ENCODE measurements at regions not wholly inside any gene's neighbourhood (a gene's known extent, or its start where the extent isn't known, plus 50 kb on each side); places are given as distances from the start of the nearest gene placed in this dataset.

- Histone ChIP-seq H3K27me3 (no peaks in the 10 kb centered on the region), H3K9ac (ENCODE audit: low read depth in 2 of 2, low read length in 2 of 2) (no peak overlapping the region), H3K4me1 (no peaks in the 10 kb centered on the region), H3K4me3 (no peak overlapping the region), H3K9me3 (no peaks in the 10 kb centered on the region), H3K27ac (no peak overlapping the region), H3K36me3 (no peaks in the 10 kb centered on the region)
- intact Hi-C loops (cut with DNase I) = no loop called here
- DNase-seq = no peak
- TF ChIP-seq CTCF (IDR thresholded peaks at IDR 0.05) = no peak
Observed at GRCh38 chr6:145559836-145560235, 175.5 kb downstream of the EPM2A start.

GRCh38 chr6:145561095-145562072, 173.9 kb downstream of the EPM2A start:
- Histone ChIP-seq H3K27me3 (no peaks in the 10 kb centered on the region), H3K4me3 (no peak overlapping the region), H3K4me1 (no peaks in the 10 kb centered on the region), H3K9me3 (no peaks in the 10 kb centered on the region), H3K27ac (no peak overlapping the region), H3K9ac (ENCODE audit: low read depth in 2 of 2, low read length in 2 of 2) (no peak overlapping the region), H3K36me3 (no peaks in the 10 kb centered on the region)
- TF ChIP-seq CTCF (IDR thresholded peaks at IDR 0.05) = no peak
- intact Hi-C loops (cut with DNase I) = no loop called here
- DNase-seq = no peak

- no peak for DNase-seq
- intact Hi-C loops (cut with DNase I) = no loop called here
Observed at GRCh38 chr6:145562771-145563615, 172.3 kb downstream of the EPM2A start.

GRCh38 chr6:145564553-145564952, 170.8 kb downstream of the EPM2A start:
- Histone ChIP-seq H3K4me3 (no peak overlapping the region), H3K4me1 (no peaks in the 10 kb centered on the region)
- intact Hi-C loops (cut with DNase I) = no loop called here

More at GRCh38 chr6:145562771-145563615, 172.3 kb downstream of the EPM2A start:
- H3K9me3 ChIP-seq = no peaks in the 10 kb centered on the region
- no peaks in the 10 kb centered on the region for H3K27me3 ChIP-seq
- no peaks in the 10 kb centered on the region for H3K4me1 ChIP-seq
- no peak overlapping the region for H3K4me3 ChIP-seq
- TF ChIP-seq CTCF (IDR thresholded peaks at IDR 0.05) = no peak
- H3K36me3 ChIP-seq = no peaks in the 10 kb centered on the region
- H3K9ac ChIP-seq (ENCODE audit: low read depth in 2 of 2, low read length in 2 of 2) = no peak overlapping the region
- H3K27ac ChIP-seq = no peak overlapping the region

More at GRCh38 chr6:145564553-145564952, 170.8 kb downstream of the EPM2A start:
- H3K27me3 ChIP-seq = no peaks in the 10 kb centered on the region
- H3K9ac ChIP-seq (ENCODE audit: low read depth in 2 of 2, low read length in 2 of 2) = no peak overlapping the region
- no peak overlapping the region for H3K27ac ChIP-seq
- TF ChIP-seq CTCF (IDR thresholded peaks at IDR 0.05) = no peak
- no peaks in the 10 kb centered on the region for H3K36me3 ChIP-seq
- no peak for DNase-seq
- no peaks in the 10 kb centered on the region for H3K9me3 ChIP-seq
